ENCODE measurements at regions not wholly inside any gene's neighbourhood (a gene's known extent, or its start where the extent isn't known, plus 50 kb on each side); places are given as distances from the start of the nearest gene placed in this dataset.

DNA sequence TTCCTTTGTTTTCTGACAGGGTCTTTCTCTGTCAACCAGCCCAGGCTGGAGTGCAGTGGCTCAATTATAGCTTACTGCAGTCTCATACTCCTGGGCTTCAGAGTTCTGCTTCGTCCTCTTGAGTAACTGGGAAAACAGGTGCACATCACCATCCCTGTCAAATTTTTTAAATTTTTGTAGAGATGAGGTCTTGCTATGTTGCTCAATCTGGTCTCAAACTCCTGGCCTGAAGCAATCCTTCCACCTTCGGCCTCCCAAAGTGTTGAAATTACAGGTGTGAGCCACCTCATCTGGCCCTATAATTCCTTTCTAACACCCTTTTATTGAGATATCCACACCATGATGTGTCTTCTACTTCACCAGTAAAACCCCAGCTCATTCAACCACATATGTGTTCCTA lies 341.6 kb upstream of the PCSK5 start:
- TF ChIP-seq, protein P1, sequence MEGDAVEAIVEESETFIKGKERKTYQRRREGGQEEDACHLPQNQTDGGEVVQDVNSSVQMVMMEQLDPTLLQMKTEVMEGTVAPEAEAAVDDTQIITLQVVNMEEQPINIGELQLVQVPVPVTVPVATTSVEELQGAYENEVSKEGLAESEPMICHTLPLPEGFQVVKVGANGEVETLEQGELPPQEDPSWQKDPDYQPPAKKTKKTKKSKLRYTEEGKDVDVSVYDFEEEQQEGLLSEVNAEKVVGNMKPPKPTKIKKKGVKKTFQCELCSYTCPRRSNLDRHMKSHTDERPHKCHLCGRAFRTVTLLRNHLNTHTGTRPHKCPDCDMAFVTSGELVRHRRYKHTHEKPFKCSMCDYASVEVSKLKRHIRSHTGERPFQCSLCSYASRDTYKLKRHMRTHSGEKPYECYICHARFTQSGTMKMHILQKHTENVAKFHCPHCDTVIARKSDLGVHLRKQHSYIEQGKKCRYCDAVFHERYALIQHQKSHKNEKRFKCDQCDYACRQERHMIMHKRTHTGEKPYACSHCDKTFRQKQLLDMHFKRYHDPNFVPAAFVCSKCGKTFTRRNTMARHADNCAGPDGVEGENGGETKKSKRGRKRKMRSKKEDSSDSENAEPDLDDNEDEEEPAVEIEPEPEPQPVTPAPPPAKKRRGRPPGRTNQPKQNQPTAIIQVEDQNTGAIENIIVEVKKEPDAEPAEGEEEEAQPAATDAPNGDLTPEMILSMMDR (conservative IDR thresholded peaks at IDR 0.05), result no peak
- no peak for TF ChIP-seq ZFX (IDR thresholded peaks at IDR 0.05)
